ENCODE measurements at regions not wholly inside any gene's neighbourhood (a gene's known extent, or its start where the extent isn't known, plus 50 kb on each side); places are given as distances from the start of the nearest gene placed in this dataset.

DNA sequence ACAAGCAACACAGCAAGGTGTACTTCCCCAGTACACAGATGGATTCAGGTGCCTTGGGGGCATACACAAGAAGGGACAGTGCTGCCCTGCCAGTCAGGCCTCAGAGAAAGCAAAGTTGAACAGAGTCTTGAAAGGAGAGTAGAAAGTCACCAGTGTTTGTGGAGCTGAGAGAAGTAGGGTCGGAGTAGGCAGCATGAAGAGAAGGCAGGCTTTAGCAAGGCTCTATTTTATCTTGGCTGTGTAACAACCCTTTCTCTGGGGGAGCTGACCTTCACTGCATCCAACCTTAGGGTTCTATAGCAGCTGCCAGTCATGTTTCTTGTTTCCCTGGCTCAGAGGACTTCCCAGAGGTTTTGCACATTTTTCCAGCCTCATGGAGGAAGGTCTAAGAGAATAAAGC, 77.4 kb upstream of the BLID start:
- TF ChIP-seq GATA2 (IDR thresholded peaks at IDR 0.05; ENCODE audit: low read depth, low read length) (no peak), GATA3 (IDR thresholded peaks at IDR 0.05; ENCODE audit: low read depth, low read length) (no peak)

Data from SH-SY5Y (cell line).